Fibroblast of the conjunctiva (primary cell): ENCODE measurements at regions not wholly inside any gene's neighbourhood (a gene's known extent, or its start where the extent isn't known, plus 50 kb on each side); places are given as distances from the start of the nearest gene placed in this dataset.

ENCODE experiments used
- DNase-seq: peaks from one replicate; pipeline ENCODE4 v3.0.0-alpha.2; 2010; ENCODE audit warnings: low read depth

GRCh38 chr4:175871774-175872405 is 59.8 kb upstream of the GPM6A start:
- no peak for DNase-seq

GRCh38 chr4:175873707-175874106 is 61.6 kb upstream of the GPM6A start:
- DNase-seq: no peak

- DNase-seq: no peak
Measured at GRCh38 chr4:175874306-175874705, 62.2 kb upstream of the GPM6A start.

GRCh38 chr4:175875993-175876771 is 64.1 kb upstream of the GPM6A start:
- DNase-seq: no peak

GRCh38 chr4:175882891-175883290 is 70.8 kb upstream of the GPM6A start:
- no peak for DNase-seq

- no peak for DNase-seq
Measured at GRCh38 chr4:175884048-175884447, 72.0 kb upstream of the GPM6A start.

GRCh38 chr4:175891231-175891630 is 79.2 kb upstream of the GPM6A start:
- DNase-seq: no peak

GRCh38 chr4:175891851-175892250 is 79.8 kb upstream of the GPM6A start:
- DNase-seq: no peak

- DNase-seq: no peak
Measured at GRCh38 chr4:175905925-175906324, 93.9 kb upstream of the GPM6A start.

- no peak for DNase-seq
Measured at GRCh38 chr4:175906384-175906783, 94.3 kb upstream of the GPM6A start.

- no peak for DNase-seq
Measured at GRCh38 chr4:175910700-175911099, 98.6 kb upstream of the GPM6A start.

GRCh38 chr4:175916626-175917351 is 104.7 kb upstream of the GPM6A start:
- no peak for DNase-seq

- DNase-seq: no peak
Measured at GRCh38 chr4:175927121-175927520, 115.1 kb upstream of the GPM6A start.

GRCh38 chr4:175929441-175929840 is 117.4 kb upstream of the GPM6A start:
- no peak for DNase-seq

GRCh38 chr4:175929932-175930331 is 117.9 kb upstream of the GPM6A start:
- DNase-seq: no peak

GRCh38 chr4:175930471-175930870 is 118.4 kb upstream of the GPM6A start:
- no peak for DNase-seq

GRCh38 chr4:175932116-175932515 is 120.1 kb upstream of the GPM6A start:
- no peak for DNase-seq

- DNase-seq: no peak
Measured at GRCh38 chr4:175934506-175934905, 122.4 kb upstream of the GPM6A start.

GRCh38 chr4:175935016-175935661 is 123.1 kb upstream of the GPM6A start:
- no peak for DNase-seq

- DNase-seq: no peak
Measured at GRCh38 chr4:175944126-175944910, 121.3 kb upstream of the WDR17 start.

GRCh38 chr4:175946472-175947116 is 119.0 kb upstream of the WDR17 start:
- no peak for DNase-seq
